A673 (cell line): ENCODE measurements at regions not wholly inside any gene's neighbourhood (a gene's known extent, or its start where the extent isn't known, plus 50 kb on each side); places are given as distances from the start of the nearest gene placed in this dataset.
A peak's percentile ranks its signal among the peaks of the same experiment; 100 is the strongest.

ENCODE experiments used
- BruUV-seq: library from RNA; stranded (reverse); fragments of 400-500 nt; replicated peaks from 2 replicates; lab custom pipeline; 2021; lab: Mats Ljungman, UMichigan
- CTCF ChIA-PET: fragments of 300-600 bp; sonication (Branson Sonifier 250); formaldehyde crosslinking; loops from one replicate; lab custom pipeline; 2022; ENCODE audit warnings: antibody characterized with exemption; lab: Charles Lee
- POLR2A ChIA-PET: fragments of 300-600 bp; sonication (Branson Sonifier 250); formaldehyde crosslinking; loops from one replicate; lab custom pipeline; 2022; ENCODE audit warnings: antibody characterized with exemption; ENCODE audit not compliant: low non-redundant PET; lab: Charles Lee
- DNase-seq: peaks from one replicate; pipeline ENCODE4 v3.0.0-alpha.2; 2015; ENCODE audit warnings: low spot score
- H3K27ac ChIP-seq: fragments of 200-600 bp; sonication (generic); 2 replicates; pipeline ENCODE4 v1.5.1; 2016; ENCODE audit warnings: mixed run types, low read depth, mild to moderate bottlenecking, mixed read lengths, antibody characterized with exemption, low read length; ENCODE audit not compliant: poor library complexity, severe bottlenecking
- H3K27me3 ChIP-seq: fragments of 200-600 bp; sonication (generic); replicated peaks from 2 replicates; pipeline ENCODE4 v1.6.1; 2017; ENCODE audit warnings: mixed run types, low read depth, mild to moderate bottlenecking, mixed read lengths, antibody characterized with exemption, low read length; ENCODE audit not compliant: insufficient read depth, poor library complexity
- H3K36me3 ChIP-seq: fragments of 200-600 bp; sonication (generic); 2 replicates; pipeline ENCODE4 v1.6.1; 2016; ENCODE audit warnings: mixed run types, mild to moderate bottlenecking, mixed read lengths, antibody characterized with exemption, low read length; ENCODE audit not compliant: insufficient read depth, poor library complexity, severe bottlenecking
- H3K4me1 ChIP-seq: fragments of 200-600 bp; sonication (generic); 2 replicates; pipeline ENCODE4 v1.6.1; 2017; ENCODE audit warnings: mixed run types, mild to moderate bottlenecking, mixed read lengths, antibody characterized with exemption, low read length; ENCODE audit not compliant: insufficient read depth, poor library complexity, severe bottlenecking
- H3K4me3 ChIP-seq: fragments of 200-600 bp; sonication (generic); 2 replicates; pipeline ENCODE4 v1.5.1; 2016; ENCODE audit warnings: low read depth, mixed run types, mild to moderate bottlenecking, mixed read lengths, low read length; ENCODE audit not compliant: poor library complexity, severe bottlenecking
- H3K9me3 ChIP-seq: fragments of 200-600 bp; sonication (generic); 2 replicates; pipeline ENCODE4 v1.6.1; 2016; ENCODE audit warnings: mixed run types, low read depth, mild to moderate bottlenecking, mixed read lengths, antibody characterized with exemption, low read length; ENCODE audit not compliant: poor library complexity, severe bottlenecking
- CTCF ChIP-seq: fragments of 300-800, 200-600 bp; sonication (generic); conservative IDR thresholded peaks from 2 replicates; pipeline ENCODE4 v1.5.1; 2017; ENCODE audit warnings: low read depth, mild to moderate bottlenecking, antibody characterized with exemption, low read length, moderate library complexity, mixed read lengths
- EZH2 ChIP-seq: fragments of 200-600 bp; sonication (generic); IDR thresholded peaks from 2 replicates; pipeline ENCODE4 v1.6.1; 2017; ENCODE audit warnings: borderline replicate concordance, low read depth, mild to moderate bottlenecking, mixed read lengths, antibody characterized with exemption, low read length; ENCODE audit not compliant: poor library complexity, severe bottlenecking
- intact Hi-C: fragments of 100-400 bp; cut with micrococcal nuclease; formaldehyde crosslinking; loops from one replicate; pipeline ENCODE4 v1.10.0; 2022; ENCODE audit not compliant: unreplicated experiment

- POLR2A ChIA-PET: no interaction called here
- intact Hi-C loops: no loop called here
- Histone ChIP-seq H3K9me3 (no peaks in the 10 kb centered on the region), H3K36me3 (no peaks in the 10 kb centered on the region), H3K4me3 (no peak overlapping the region), H3K4me1 (no peaks in the 10 kb centered on the region), H3K27ac (no peak overlapping the region), H3K27me3 (no peaks in the 10 kb centered on the region)
- BruUV-seq: no TSS peak
- no peak for DNase-seq
- CTCF ChIA-PET: no interaction called here
- TF ChIP-seq EZH2 (no peak), CTCF (no peak)
Measured at GRCh38 chr13:39970177-39970846, 314.9 kb downstream of the COG6 start.

GRCh38 chr13:39971526-39971925 lies 316.1 kb downstream of the COG6 start:
- Histone ChIP-seq H3K9me3 (no peaks in the 10 kb centered on the region), H3K27me3 (no peaks in the 10 kb centered on the region), H3K4me1 (no peaks in the 10 kb centered on the region), H3K27ac (no peak overlapping the region), H3K36me3 (no peaks in the 10 kb centered on the region), H3K4me3 (no peak overlapping the region)
- no peak for DNase-seq
- ChIA-PET POLR2A (no interaction called here), CTCF (no interaction called here)
- no TSS peak for BruUV-seq
- TF ChIP-seq EZH2: no peak
- TF ChIP-seq CTCF: no peak
- intact Hi-C loops: no loop called here

- Histone ChIP-seq H3K27me3 (no peaks in the 10 kb centered on the region), H3K27ac (no peak overlapping the region), H3K4me3 (no peak overlapping the region), H3K4me1 (no peaks in the 10 kb centered on the region), H3K36me3 (no peaks in the 10 kb centered on the region), H3K9me3 (no peaks in the 10 kb centered on the region)
- BruUV-seq: no TSS peak
- no peak for TF ChIP-seq CTCF
- no peak for TF ChIP-seq EZH2
- ChIA-PET POLR2A (no interaction called here), CTCF (no interaction called here)
- DNase-seq: peak; percentile 18
- intact Hi-C loops: no loop called here
Measured at GRCh38 chr13:39976481-39976880, 321.0 kb downstream of the COG6 start.
